ENCODE measurements at regions not wholly inside any gene's neighbourhood (a gene's known extent, or its start where the extent isn't known, plus 50 kb on each side); places are given as distances from the start of the nearest gene placed in this dataset.

GRCh38 chr20:22442318-22442717, 142.1 kb downstream of the FOXA2 start:
- no peak overlapping the region for H3K27ac ChIP-seq (ENCODE audit: low read depth, low read length)
- Mint-ChIP-seq H3K4me3 (no peak overlapping the region), H3K4me1 (no peaks in the 10 kb centered on the region), H3K27me3 (no peaks in the 10 kb centered on the region), H3K36me3 (no peaks in the 10 kb centered on the region), H3K27ac (no peak overlapping the region), H3K9me3 (peaks cover 5 to 12% (median 7%) of the 10 kb centered on the region in 5 donors)
- ChIA-PET CTCF (no interaction called here), POLR2A (no interaction called here)
- no peaks in the 10 kb centered on the region for H3K4me1 ChIP-seq (ENCODE audit: insufficient read depth, low read length)
- H3K36me3 ChIP-seq (ENCODE audit: insufficient read depth, low read length), result no peaks in the 10 kb centered on the region
- H3K9me3 ChIP-seq (ENCODE audit: low read length), result no peaks in the 10 kb centered on the region
- no peaks in the 10 kb centered on the region for H3K27me3 ChIP-seq (ENCODE audit: insufficient read depth, low read length, poor library complexity, severe bottlenecking)
- no peak overlapping the region for H3K4me3 ChIP-seq (ENCODE audit: low read length)
- no peak for DNase-seq

DNA sequence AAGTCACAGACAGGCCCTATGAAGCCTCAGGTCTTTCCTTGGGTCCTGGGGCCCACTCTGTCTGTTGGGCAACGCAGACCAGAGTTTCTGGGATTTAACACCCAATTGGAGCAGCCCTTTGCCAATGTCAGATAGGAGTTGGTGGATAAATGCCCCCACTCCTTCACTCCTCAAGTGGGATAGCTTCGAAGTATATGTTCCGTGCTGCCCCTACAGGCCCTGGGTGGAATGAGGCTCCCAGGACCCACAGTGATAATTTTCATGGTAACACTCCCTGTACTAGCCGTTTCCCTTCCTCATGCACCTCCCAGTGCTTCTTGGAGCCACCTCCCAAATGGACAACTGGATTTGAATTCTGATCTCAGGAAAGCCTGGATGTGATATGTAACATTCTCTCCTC, 145.4 kb downstream of the FOXA2 start:
- Mint-ChIP-seq H3K4me3 (no peak overlapping the region), H3K36me3 (no peaks in the 10 kb centered on the region), H3K27me3 (no peaks in the 10 kb centered on the region), H3K4me1 (no peaks in the 10 kb centered on the region), H3K9me3 (peaks cover 3 to 23% (median 5%) of the 10 kb centered on the region in 5 donors), H3K27ac (no peak overlapping the region)
- CTCF ChIA-PET, result no interaction called here
- H3K27ac ChIP-seq (ENCODE audit: low read depth, low read length), result no peak overlapping the region
- POLR2A ChIA-PET, result no interaction called here
- no peaks in the 10 kb centered on the region for H3K9me3 ChIP-seq (ENCODE audit: low read length)
- H3K27me3 ChIP-seq (ENCODE audit: insufficient read depth, low read length, poor library complexity, severe bottlenecking), result no peaks in the 10 kb centered on the region
- no peak overlapping the region for H3K4me3 ChIP-seq (ENCODE audit: low read length)
- H3K4me1 ChIP-seq (ENCODE audit: insufficient read depth, low read length), result no peaks in the 10 kb centered on the region
- no peaks in the 10 kb centered on the region for H3K36me3 ChIP-seq (ENCODE audit: insufficient read depth, low read length)
- DNase-seq, result no peak

GRCh38 chr20:22438346-22438745, 146.0 kb downstream of the FOXA2 start:
- Histone ChIP-seq H3K27me3 (ENCODE audit: insufficient read depth, low read length, poor library complexity, severe bottlenecking) (no peaks in the 10 kb centered on the region), H3K36me3 (ENCODE audit: insufficient read depth, low read length) (no peaks in the 10 kb centered on the region), H3K9me3 (ENCODE audit: low read length) (no peaks in the 10 kb centered on the region), H3K4me1 (ENCODE audit: insufficient read depth, low read length) (no peaks in the 10 kb centered on the region), H3K27ac (ENCODE audit: low read depth, low read length) (no peak overlapping the region), H3K4me3 (ENCODE audit: low read length) (no peak overlapping the region)
- Mint-ChIP-seq H3K4me3 (no peak overlapping the region), H3K27me3 (no peaks in the 10 kb centered on the region), H3K4me1 (no peaks in the 10 kb centered on the region), H3K9me3 (peaks cover 2 to 23% (median 5%) of the 10 kb centered on the region in 5 donors), H3K27ac (no peak overlapping the region), H3K36me3 (no peaks in the 10 kb centered on the region)
- DNase-seq, result no peak
- ChIA-PET CTCF (no interaction called here), POLR2A (no interaction called here)

DNA sequence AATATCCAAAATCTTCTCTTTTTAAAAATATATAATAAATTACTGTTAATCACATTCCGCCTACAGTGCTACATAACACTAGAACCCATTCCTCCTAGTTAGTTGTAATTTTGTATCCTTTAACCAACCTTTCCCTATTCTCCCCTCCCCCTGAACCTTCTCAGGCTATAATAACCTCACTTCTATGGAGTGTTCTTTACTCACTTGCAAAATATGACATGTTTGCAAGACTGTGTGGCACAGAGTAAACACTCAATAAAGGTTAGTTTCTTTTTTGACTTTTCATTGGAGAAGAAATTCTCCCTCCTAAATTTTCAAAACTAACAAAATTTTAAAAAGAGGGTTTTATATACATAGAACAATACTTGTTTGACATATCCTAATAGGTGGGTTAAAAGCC, 147.0 kb downstream of the FOXA2 start:
- no peak overlapping the region for H3K27ac ChIP-seq (ENCODE audit: low read depth, low read length)
- H3K4me3 ChIP-seq (ENCODE audit: low read length), result no peak overlapping the region
- H3K4me3 Mint-ChIP-seq, result no peak overlapping the region
- H3K27me3 Mint-ChIP-seq, result no peaks in the 10 kb centered on the region
- no peak for DNase-seq
- no peaks in the 10 kb centered on the region for H3K27me3 ChIP-seq (ENCODE audit: insufficient read depth, low read length, poor library complexity, severe bottlenecking)
- ChIA-PET CTCF (no interaction called here), POLR2A (no interaction called here)
- H3K4me1 ChIP-seq (ENCODE audit: insufficient read depth, low read length), result no peaks in the 10 kb centered on the region
- no peaks in the 10 kb centered on the region for H3K4me1 Mint-ChIP-seq
- no peaks in the 10 kb centered on the region for H3K9me3 ChIP-seq (ENCODE audit: low read length)
- peaks cover 2 to 23% (median 5%) of the 10 kb centered on the region in 5 donors for H3K9me3 Mint-ChIP-seq
- no peaks in the 10 kb centered on the region for H3K36me3 Mint-ChIP-seq
- no peak overlapping the region for H3K27ac Mint-ChIP-seq
- H3K36me3 ChIP-seq (ENCODE audit: insufficient read depth, low read length), result no peaks in the 10 kb centered on the region

GRCh38 chr20:22431419-22431818, 153.0 kb downstream of the FOXA2 start:
- Histone ChIP-seq H3K9me3 (ENCODE audit: low read length) (no peaks in the 10 kb centered on the region), H3K27ac (ENCODE audit: low read depth, low read length) (no peak overlapping the region), H3K4me3 (ENCODE audit: low read length) (no peak overlapping the region), H3K4me1 (ENCODE audit: insufficient read depth, low read length) (no peaks in the 10 kb centered on the region), H3K36me3 (ENCODE audit: insufficient read depth, low read length) (no peaks in the 10 kb centered on the region), H3K27me3 (ENCODE audit: insufficient read depth, low read length, poor library complexity, severe bottlenecking) (no peaks in the 10 kb centered on the region)
- ChIA-PET CTCF (no interaction called here), POLR2A (no interaction called here)
- H3K36me3 Mint-ChIP-seq, result no peaks in the 10 kb centered on the region
- H3K4me1 Mint-ChIP-seq, result no peaks in the 10 kb centered on the region
- no peaks in the 10 kb centered on the region for H3K27me3 Mint-ChIP-seq
- H3K27ac Mint-ChIP-seq, result no peak overlapping the region
- H3K9me3 Mint-ChIP-seq, result peaks cover 0 to 16% (median 7%) of the 10 kb centered on the region in 5 donors
- no peak for DNase-seq
- no peak overlapping the region for H3K4me3 Mint-ChIP-seq

GRCh38 chr20:22430746-22431168, 153.6 kb downstream of the FOXA2 start:
- Mint-ChIP-seq H3K27ac (no peak overlapping the region), H3K27me3 (no peaks in the 10 kb centered on the region), H3K4me1 (no peaks in the 10 kb centered on the region), H3K36me3 (no peaks in the 10 kb centered on the region), H3K9me3 (peaks cover 0 to 18% (median 7%) of the 10 kb centered on the region in 5 donors), H3K4me3 (no peak overlapping the region)
- DNase-seq, result no peak
- POLR2A ChIA-PET, result no interaction called here
- Histone ChIP-seq H3K27ac (ENCODE audit: low read depth, low read length) (no peak overlapping the region), H3K36me3 (ENCODE audit: insufficient read depth, low read length) (no peaks in the 10 kb centered on the region), H3K4me3 (ENCODE audit: low read length) (no peak overlapping the region), H3K4me1 (ENCODE audit: insufficient read depth, low read length) (no peaks in the 10 kb centered on the region), H3K9me3 (ENCODE audit: low read length) (no peaks in the 10 kb centered on the region), H3K27me3 (ENCODE audit: insufficient read depth, low read length, poor library complexity, severe bottlenecking) (no peaks in the 10 kb centered on the region)
- CTCF ChIA-PET, result no interaction called here

- Mint-ChIP-seq H3K27me3 (no peaks in the 10 kb centered on the region), H3K4me3 (no peak overlapping the region), H3K27ac (no peak overlapping the region), H3K9me3 (peaks cover 0 to 14% (median 7%) of the 10 kb centered on the region in 5 donors), H3K36me3 (no peaks in the 10 kb centered on the region), H3K4me1 (no peaks in the 10 kb centered on the region)
- ChIA-PET POLR2A (no interaction called here), CTCF (no interaction called here)
- no peak for DNase-seq
- Histone ChIP-seq H3K4me1 (ENCODE audit: insufficient read depth, low read length) (no peaks in the 10 kb centered on the region), H3K36me3 (ENCODE audit: insufficient read depth, low read length) (no peaks in the 10 kb centered on the region), H3K9me3 (ENCODE audit: low read length) (no peaks in the 10 kb centered on the region), H3K27ac (ENCODE audit: low read depth, low read length) (no peak overlapping the region), H3K27me3 (ENCODE audit: insufficient read depth, low read length, poor library complexity, severe bottlenecking) (no peaks in the 10 kb centered on the region), H3K4me3 (ENCODE audit: low read length) (no peak overlapping the region)
These were observed 154.1 kb downstream of the FOXA2 start for GRCh38 chr20:22430154-22430745.

- no peak overlapping the region for H3K27ac Mint-ChIP-seq
- no peaks in the 10 kb centered on the region for H3K36me3 Mint-ChIP-seq
- peaks cover 2 to 10% (median 8%) of the 10 kb centered on the region in 5 donors for H3K9me3 Mint-ChIP-seq
- ChIA-PET CTCF (no interaction called here), POLR2A (no interaction called here)
- Histone ChIP-seq H3K27ac (ENCODE audit: low read depth, low read length) (no peak overlapping the region), H3K4me3 (ENCODE audit: low read length) (no peak overlapping the region), H3K36me3 (ENCODE audit: insufficient read depth, low read length) (no peaks in the 10 kb centered on the region), H3K27me3 (ENCODE audit: insufficient read depth, low read length, poor library complexity, severe bottlenecking) (no peaks in the 10 kb centered on the region), H3K9me3 (ENCODE audit: low read length) (no peaks in the 10 kb centered on the region), H3K4me1 (ENCODE audit: insufficient read depth, low read length) (no peaks in the 10 kb centered on the region)
- H3K4me1 Mint-ChIP-seq, result no peaks in the 10 kb centered on the region
- H3K27me3 Mint-ChIP-seq, result no peaks in the 10 kb centered on the region
- no peak overlapping the region for H3K4me3 Mint-ChIP-seq
- no peak for DNase-seq
These were observed 154.9 kb downstream of the FOXA2 start for GRCh38 chr20:22429175-22430153.
